Neural cell (in vitro differentiated cells): ENCODE measurements at regions not wholly inside any gene's neighbourhood (a gene's known extent, or its start where the extent isn't known, plus 50 kb on each side); places are given as distances from the start of the nearest gene placed in this dataset.

Experiments
- H2AFZ ChIP-seq: fragments of 200-600, 300-800 bp; sonication (generic), shearing (Covaris generic); 2 replicates; pipeline ENCODE4 v1.6.0; 2014; ENCODE audit warnings: low read depth, mild to moderate bottlenecking, antibody characterized with exemption, low read length, moderate library complexity
- H3F3A ChIP-seq: fragments of 200-600 bp; shearing (Covaris generic); 2 replicates; pipeline ENCODE4 v1.6.1; 2016; ENCODE audit warnings: mild to moderate bottlenecking, moderate library complexity, mixed read lengths, antibody characterized with exemption, low read length; ENCODE audit not compliant: insufficient read depth, poor library complexity, severe bottlenecking
- H3K27ac ChIP-seq: fragments of 200-600, 300-800 bp; sonication (generic), shearing (Covaris generic); 2 replicates; pipeline ENCODE4 v1.5.1; 2014; ENCODE audit warnings: mild to moderate bottlenecking, low read length, moderate library complexity
- H3K27me3 ChIP-seq: fragments of 300-800, 200-600 bp; sonication (generic), shearing (Covaris generic); 2 replicates; pipeline ENCODE4 v1.6.0; 2014; ENCODE audit warnings: mild to moderate bottlenecking, low read depth, low read length, moderate library complexity; ENCODE audit not compliant: insufficient read depth
- H3K36me3 ChIP-seq: fragments of 300-800, 200-600 bp; sonication (generic), shearing (Covaris generic); 2 replicates; pipeline ENCODE4 v1.5.1; 2014; ENCODE audit warnings: mild to moderate bottlenecking, antibody characterized with exemption, low read length, moderate library complexity; ENCODE audit not compliant: insufficient read depth
- H3K4me2 ChIP-seq: fragments of 300-800, 200-600 bp; sonication (generic), shearing (Covaris generic); 2 replicates; pipeline ENCODE4 v1.6.0; 2014; ENCODE audit warnings: mild to moderate bottlenecking, low read length
- H3K4me3 ChIP-seq: fragments of 300-800, 200-600 bp; sonication (generic), shearing (Covaris generic); 2 replicates; pipeline ENCODE4 v1.5.1; 2014; ENCODE audit warnings: mild to moderate bottlenecking, low read length, moderate library complexity
- H3K79me2 ChIP-seq: fragments of 200-600 bp; shearing (Covaris generic); replicated peaks from 2 replicates; pipeline ENCODE4 v1.6.0; 2014; ENCODE audit warnings: mild to moderate bottlenecking, low read length, moderate library complexity; ENCODE audit not compliant: insufficient read depth
- H3K9ac ChIP-seq: fragments of 300-800, 200-600 bp; sonication (generic), shearing (Covaris generic); 2 replicates; pipeline ENCODE4 v1.6.1; 2016; ENCODE audit warnings: mild to moderate bottlenecking, low read length, mixed read lengths
- H3K9me2 ChIP-seq: fragments of 200-600 bp; shearing (Covaris generic); 2 replicates; pipeline ENCODE4 v1.6.1; 2016; ENCODE audit warnings: mild to moderate bottlenecking, low read length, mixed read lengths; ENCODE audit not compliant: insufficient read depth
- H3K9me3 ChIP-seq: fragments of 200-600, 300-800 bp; sonication (generic), shearing (Covaris generic); 2 replicates; pipeline ENCODE4 v1.6.1; 2016; ENCODE audit warnings: mild to moderate bottlenecking, mixed run types, low read length, moderate library complexity, mixed read lengths
- H4K20me1 ChIP-seq: fragments of 200-600 bp; shearing (Covaris generic); 2 replicates; pipeline ENCODE4 v1.6.1; 2016; ENCODE audit warnings: mild to moderate bottlenecking, mixed run types; ENCODE audit not compliant: insufficient read depth
- CTCF ChIP-seq: fragments of 450-650 bp; IDR thresholded peaks from 2 replicates; pipeline ENCODE4 v1.5.1; 2014; ENCODE audit warnings: antibody characterized with exemption, mild to moderate bottlenecking, moderate library complexity; ENCODE audit not compliant: poor library complexity, severe bottlenecking
- EP300 ChIP-seq: fragments of 450-650 bp; conservative IDR thresholded peaks from 2 replicates; pipeline ENCODE4 v1.6.1; 2014; ENCODE audit warnings: antibody characterized with exemption, mild to moderate bottlenecking, moderate library complexity; ENCODE audit not compliant: poor library complexity, severe bottlenecking
- EZH2 ChIP-seq: fragments of 200-600, 300-800 bp; shearing (Covaris generic), sonication (generic); IDR thresholded peaks from 2 replicates; pipeline ENCODE4 v1.6.1; 2014; ENCODE audit warnings: antibody characterized with exemption, low read length, borderline replicate concordance, mild to moderate bottlenecking; ENCODE audit not compliant: insufficient read depth, poor library complexity, severe bottlenecking
- MXI1 ChIP-seq: fragments of 450-650 bp; conservative IDR thresholded peaks from 2 replicates; pipeline ENCODE4 v1.6.1; 2014; ENCODE audit warnings: antibody characterized with exemption, mild to moderate bottlenecking; ENCODE audit not compliant: poor library complexity, severe bottlenecking
- POLR2AphosphoS5 ChIP-seq: IDR thresholded peaks from 2 replicates; pipeline ENCODE4 v1.6.1; 2012
- RAD21 ChIP-seq: fragments of 450-650 bp; conservative IDR thresholded peaks from 2 replicates; pipeline ENCODE4 v1.6.1; 2014; ENCODE audit warnings: antibody characterized with exemption, mild to moderate bottlenecking, moderate library complexity
- REST ChIP-seq: IDR thresholded peaks from 2 replicates; pipeline ENCODE4 v1.6.1; 2012; ENCODE audit warnings: borderline replicate concordance
- SMC3 ChIP-seq: fragments of 450-650 bp; conservative IDR thresholded peaks from 2 replicates; pipeline ENCODE4 v1.6.1; 2014; ENCODE audit warnings: antibody characterized with exemption, mild to moderate bottlenecking, moderate library complexity; ENCODE audit not compliant: poor library complexity
- TAF1 ChIP-seq: IDR thresholded peaks from 2 replicates; pipeline ENCODE4 v1.6.1; 2012; ENCODE audit warnings: low read depth

GRCh38 chr12:92036771-92037453 lies 108.7 kb downstream of the BTG1 start:
- Histone ChIP-seq H3K27me3 (no peaks in the 10 kb centered on the region), H3K4me2 (no peak overlapping the region), H3K36me3 (no peaks in the 10 kb centered on the region), H3F3A (no peaks in the 10 kb centered on the region), H3K79me2 (no peaks in the 10 kb centered on the region), H3K9me3 (no peaks in the 10 kb centered on the region), H3K4me3 (no peak overlapping the region), H3K9ac (no peak overlapping the region), H3K27ac (no peak overlapping the region), H4K20me1 (no peaks in the 10 kb centered on the region), H3K9me2 (no peaks in the 10 kb centered on the region), H2AFZ (no peak overlapping the region)
- no peak for TF ChIP-seq CTCF
- no peak for TF ChIP-seq TAF1
- TF ChIP-seq MXI1, result no peak
- no peak for TF ChIP-seq EZH2

GRCh38 chr12:92036061-92036620 lies 109.5 kb downstream of the BTG1 start:
- H3F3A ChIP-seq, result no peaks in the 10 kb centered on the region
- H3K9me2 ChIP-seq, result no peaks in the 10 kb centered on the region
- no peak overlapping the region for H3K27ac ChIP-seq
- H3K4me3 ChIP-seq, result no peak overlapping the region
- no peaks in the 10 kb centered on the region for H3K27me3 ChIP-seq
- H3K36me3 ChIP-seq, result no peaks in the 10 kb centered on the region
- H3K9me3 ChIP-seq, result no peaks in the 10 kb centered on the region
- no peak overlapping the region for H3K9ac ChIP-seq
- no peak overlapping the region for H3K4me2 ChIP-seq
- no peak overlapping the region for H2AFZ ChIP-seq
- TF ChIP-seq MXI1, result no peak
- TF ChIP-seq CTCF, result no peak
- TF ChIP-seq SMC3, result no peak
- TF ChIP-seq POLR2AphosphoS5, result no peak
- no peak for TF ChIP-seq EZH2
- no peak for TF ChIP-seq EP300
- no peak for TF ChIP-seq RAD21
- TF ChIP-seq REST, result no peak
- TF ChIP-seq TAF1, result no peak
- H3K79me2 ChIP-seq, result no peaks in the 10 kb centered on the region
- H4K20me1 ChIP-seq, result no peaks in the 10 kb centered on the region
